HCT116 (cell line): ENCODE measurements at regions not wholly inside any gene's neighbourhood (a gene's known extent, or its start where the extent isn't known, plus 50 kb on each side); places are given as distances from the start of the nearest gene placed in this dataset.

Experiments
- ATAC-seq: fragments of 200-7000 bp; cut with Tn5 transposase; 2 replicates; pipeline ENCODE4 v1.9.1; 2020; ENCODE audit warnings: mild to moderate bottlenecking, moderate library complexity
- BruUV-seq: library from RNA; stranded (reverse); fragments of 400-500 nt; replicated peaks from 2 replicates; lab custom pipeline; 2021; lab: Mats Ljungman, UMichigan
- CTCF ChIA-PET: fragments of 300-600 bp; sonication (Branson Sonifier 250); formaldehyde crosslinking; loops from one replicate; lab custom pipeline; 2021; ENCODE audit warnings: antibody characterized with exemption; lab: Charles Lee
- POLR2A ChIA-PET: fragments of 300-600, 350-600 bp; sonication (Branson Sonifier 250); formaldehyde crosslinking; loops from one replicate; lab custom pipeline; 2021; ENCODE audit warnings: antibody characterized with exemption; lab: Charles Lee
- RAD21 ChIA-PET, 2 experiments: fragments of 300-600 bp; sonication (Branson Sonifier 250); formaldehyde crosslinking; loops; one replicate each; lab custom pipeline; 2023; ENCODE audit warnings: low total read pairs in 2 of 2; ENCODE audit not compliant: uncharacterized antibody in 2 of 2, unreplicated experiment in 2 of 2, low non-redundant PET in 1 of 2; lab: Charles Lee
- DNase-seq: peaks from one replicate; pipeline ENCODE4 v3.0.0-alpha.2; 2010; ENCODE audit warnings: low read depth, low spot score
- H2AFZ ChIP-seq: fragments of 200-600 bp; shearing (Covaris generic), sonication (generic); 2 replicates; pipeline ENCODE4 v1.6.1; 2017; ENCODE audit warnings: low read depth, mixed run types, mixed read lengths, antibody characterized with exemption, low read length; ENCODE audit not compliant: poor library complexity, severe bottlenecking
- H3K27ac ChIP-seq: 2 replicates; pipeline ENCODE4 v1.5.1; 2012; ENCODE audit warnings: low read depth, low read length
- H3K27me3 ChIP-seq: fragments of 200-600 bp; sonication (generic); 2 replicates; pipeline ENCODE4 v1.6.1; 2016; ENCODE audit warnings: mixed run types, low read length, mixed read lengths; ENCODE audit not compliant: insufficient read depth
- H3K36me3 ChIP-seq, 2 experiments: fragments of 200-500 bp in 1 of 2; fragments of 200-600 bp in 1 of 2; sonication (Bioruptor generic) in 1 of 2; sonication (generic) in 1 of 2; 2 replicates each; pipeline versions ENCODE4 v1.5.1 to v1.6.1; 2014 to 2016; ENCODE audit warnings: low read length in 2 of 2, inconsistent platforms in 1 of 2, mixed read lengths in 1 of 2, mixed run types in 1 of 2; ENCODE audit not compliant: insufficient read depth in 2 of 2, control insufficient read depth in 1 of 2
- H3K4me1 ChIP-seq, 2 experiments: fragments of 200-600 bp in 1 of 2; sonication (generic) in 1 of 2; 2 replicates each; pipeline versions ENCODE4 v1.5.1 to v1.6.1; 2012 to 2017; ENCODE audit warnings: low read length in 2 of 2, inconsistent platforms in 1 of 2, mild to moderate bottlenecking in 1 of 2, mixed read lengths in 1 of 2, mixed run types in 1 of 2, moderate library complexity in 1 of 2; ENCODE audit not compliant: insufficient read depth in 2 of 2, control insufficient read depth in 1 of 2
- H3K4me2 ChIP-seq: fragments of 200-600 bp; sonication (generic); 2 replicates; pipeline ENCODE4 v1.6.1; 2017; ENCODE audit warnings: mixed run types, low read length, mixed read lengths
- H3K4me3 ChIP-seq, 2 experiments: fragments of 200-600 bp in 1 of 2; sonication (generic) in 1 of 2; replicated peaks in 1 of 2; 2 replicates each; pipeline ENCODE4 v1.5.1; 2011 to 2016; ENCODE audit warnings: low read length in 2 of 2, control low read depth in 1 of 2, low read depth in 1 of 2, mild to moderate bottlenecking in 1 of 2, mixed read lengths in 1 of 2, mixed run types in 1 of 2
- H3K79me2 ChIP-seq: fragments of 200-600 bp; sonication (generic); 2 replicates; pipeline ENCODE4 v1.6.1; 2017; ENCODE audit warnings: mild to moderate bottlenecking, mixed run types, low read length, moderate library complexity, mixed read lengths; ENCODE audit not compliant: insufficient read depth
- H3K9ac ChIP-seq: fragments of 200-600 bp; sonication (generic); 2 replicates; pipeline ENCODE4 v1.6.1; 2016; ENCODE audit warnings: low read length, mixed read lengths
- H3K9me2 ChIP-seq: fragments of 200-600 bp; sonication (generic), shearing (Covaris generic); 2 replicates; pipeline ENCODE4 v1.6.1; 2017; ENCODE audit warnings: mixed run types, mild to moderate bottlenecking, moderate library complexity; ENCODE audit not compliant: insufficient read depth
- H3K9me3 ChIP-seq, 2 experiments: fragments of 200-500 bp in 1 of 2; fragments of 200-600 bp in 1 of 2; sonication (Bioruptor generic) in 1 of 2; sonication (generic) in 1 of 2; 2 replicates each; pipeline ENCODE4 v1.6.1; 2014 to 2017; ENCODE audit warnings: low read length in 2 of 2, mixed read lengths in 2 of 2, inconsistent platforms in 1 of 2, low read depth in 1 of 2, mild to moderate bottlenecking in 1 of 2, mixed run types in 1 of 2, moderate library complexity in 1 of 2; ENCODE audit not compliant: control insufficient read depth in 1 of 2, insufficient read depth in 1 of 2
- H4K20me1 ChIP-seq: fragments of 200-600 bp; sonication (generic), shearing (Covaris generic); 2 replicates; pipeline ENCODE4 v1.6.1; 2017; ENCODE audit warnings: mixed run types, mild to moderate bottlenecking, moderate library complexity; ENCODE audit not compliant: insufficient read depth
- CBX3 ChIP-seq: IDR thresholded peaks from 2 replicates; pipeline ENCODE4 v1.6.1; 2012; ENCODE audit warnings: low read depth
- CEBPB ChIP-seq: IDR thresholded peaks from 2 replicates; pipeline ENCODE4 v1.6.1; 2012; ENCODE audit warnings: low read depth
- ELF1 ChIP-seq: IDR thresholded peaks from 2 replicates; pipeline ENCODE4 v1.6.1; 2012; ENCODE audit warnings: low read depth, borderline replicate concordance
- EZH2phosphoT487 ChIP-seq: fragments of 200-600 bp; IDR thresholded peaks from 2 replicates; pipeline ENCODE4 v1.6.1; 2018; ENCODE audit warnings: antibody characterized with exemption, borderline replicate concordance
- FOSL1 ChIP-seq: IDR thresholded peaks from 2 replicates; pipeline ENCODE4 v1.6.1; 2012; ENCODE audit warnings: low read depth
- JUND ChIP-seq: IDR thresholded peaks from 2 replicates; pipeline ENCODE4 v1.6.1; 2012
- POLR2AphosphoS5 ChIP-seq: IDR thresholded peaks from 2 replicates; pipeline ENCODE4 v1.6.1; 2011; ENCODE audit warnings: mild to moderate bottlenecking, low read depth, low read length, moderate library complexity
- RAD21 ChIP-seq: IDR thresholded peaks from 2 replicates; pipeline ENCODE4 v1.6.1; 2012; ENCODE audit warnings: low read depth, mild to moderate bottlenecking
- SIN3A ChIP-seq: IDR thresholded peaks from 2 replicates; pipeline ENCODE4 v1.6.1; 2012; ENCODE audit warnings: low read depth
- SP1 ChIP-seq: IDR thresholded peaks from 2 replicates; pipeline ENCODE4 v1.6.1; 2012; ENCODE audit warnings: low read depth
- TCF7L2 ChIP-seq: IDR thresholded peaks from 2 replicates; pipeline ENCODE4 v1.7.0; 2011; ENCODE audit warnings: borderline replicate concordance, inconsistent platforms; ENCODE audit not compliant: insufficient read depth, insufficient read length; ENCODE audit errors: extremely low read depth
- ZFX ChIP-seq: fragments of 450-650 bp; IDR thresholded peaks from 2 replicates; pipeline ENCODE4 v1.6.1; 2017
- ZNF274 ChIP-seq: fragments of 200-500 bp; sonication (Bioruptor generic); IDR thresholded peaks from 2 replicates; pipeline ENCODE4 v1.6.1; 2014; ENCODE audit warnings: mild to moderate bottlenecking, low read depth, low read length, inconsistent platforms
- intact Hi-C: fragments of 100-400 bp; cut with micrococcal nuclease; formaldehyde crosslinking; loops from 2 replicates; pipeline ENCODE4 v1.10.0; 2022
- TF ChIP-seq, protein P1 (sequence below): IDR thresholded peaks from 2 replicates; pipeline ENCODE4 v1.6.1; 2012
- TF ChIP-seq, protein P2 (sequence below): IDR thresholded peaks from 2 replicates; pipeline ENCODE4 v1.6.1; 2012

DNA sequence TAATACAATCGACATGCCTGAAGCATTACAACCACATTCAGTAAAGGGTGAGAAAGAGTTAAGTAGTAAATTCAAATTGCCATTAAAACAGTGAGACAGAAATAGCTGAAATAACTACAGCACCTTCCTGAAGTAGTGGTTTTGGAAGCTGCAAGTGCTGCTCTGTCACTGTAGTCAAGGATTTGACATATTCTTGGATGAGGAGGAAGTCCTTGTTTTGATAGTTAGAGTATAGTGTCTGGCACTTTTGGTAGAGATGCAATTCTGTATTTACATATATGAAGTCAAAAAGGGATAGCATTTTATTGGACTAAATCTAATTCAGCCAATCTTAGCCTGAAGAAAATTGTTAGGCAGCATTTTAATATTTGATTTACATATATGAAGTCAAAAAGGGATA, 1559.6 kb downstream of the TECRL start:
- no peaks in the 10 kb centered on the region for H3K9me2 ChIP-seq
- CTCF ChIA-PET: no interaction called here
- no peak overlapping the region for H3K4me3 ChIP-seq
- RAD21 ChIA-PET: no interaction called here
- no peaks in the 10 kb centered on the region for H3K27me3 ChIP-seq
- BruUV-seq: no TSS peak
- no peak for DNase-seq
- no peaks in the 10 kb centered on the region for H4K20me1 ChIP-seq
- H3K4me2 ChIP-seq: no peak overlapping the region
- ATAC-seq: no peak
- no peaks in the 10 kb centered on the region for H3K4me1 ChIP-seq
- no peaks in the 10 kb centered on the region for H3K36me3 ChIP-seq
- intact Hi-C loops: no loop called here
- H3K27ac ChIP-seq: no peak overlapping the region
- POLR2A ChIA-PET: no interaction called here
- H3K79me2 ChIP-seq: no peaks in the 10 kb centered on the region
- no peak for TF ChIP-seq CEBPB
- no peak for TF ChIP-seq SIN3A
- no peak for TF ChIP-seq ZFX
- no peak for TF ChIP-seq CBX3
- no peak for TF ChIP-seq RAD21
- TF ChIP-seq TCF7L2: no peak
- TF ChIP-seq ZNF274: no peak
- no peak for TF ChIP-seq SP1
- TF ChIP-seq JUND: no peak
- TF ChIP-seq FOSL1: no peak
- TF ChIP-seq, protein P1, sequence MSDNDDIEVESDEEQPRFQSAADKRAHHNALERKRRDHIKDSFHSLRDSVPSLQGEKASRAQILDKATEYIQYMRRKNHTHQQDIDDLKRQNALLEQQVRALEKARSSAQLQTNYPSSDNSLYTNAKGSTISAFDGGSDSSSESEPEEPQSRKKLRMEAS: no peak
- TF ChIP-seq ELF1: no peak
- TF ChIP-seq POLR2AphosphoS5: no peak
- TF ChIP-seq, protein P2, sequence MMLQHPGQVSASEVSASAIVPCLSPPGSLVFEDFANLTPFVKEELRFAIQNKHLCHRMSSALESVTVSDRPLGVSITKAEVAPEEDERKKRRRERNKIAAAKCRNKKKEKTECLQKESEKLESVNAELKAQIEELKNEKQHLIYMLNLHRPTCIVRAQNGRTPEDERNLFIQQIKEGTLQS: no peak
- no peak for TF ChIP-seq EZH2phosphoT487
- no peak overlapping the region for H3K9ac ChIP-seq
- no peak overlapping the region for H2AFZ ChIP-seq
- peaks cover 0 to 13% of the 10 kb centered on the region in 2 experiments; a peak in 2 of 4 replicates for H3K9me3 ChIP-seq
